K562 (cell line): ENCODE measurements at regions not wholly inside any gene's neighbourhood (a gene's known extent, or its start where the extent isn't known, plus 50 kb on each side); places are given as distances from the start of the nearest gene placed in this dataset.

Experiments
- ATAC-seq: fragments of 200-7000 bp; cut with Tn5 transposase; 3 replicates; pipeline ENCODE4 v1.9.1; 2020; ENCODE audit warnings: moderate library complexity
- BruUV-seq: library from RNA; stranded (reverse); fragments of 400-500 nt; replicated peaks from 2 replicates; lab custom pipeline; 2021; lab: Mats Ljungman, UMichigan
- CTCF ChIA-PET: fragments of 300-600 bp; formaldehyde crosslinking; extraction: SDS; loops from one replicate; lab custom pipeline; 2021; ENCODE audit warnings: low intra/inter-chr PET ratio; lab: Yijun Ruan, JAX
- POLR2A ChIA-PET: fragments of 300-600, 350-650 bp; sonication (Branson Sonifier 250); formaldehyde crosslinking; extraction: SDS; loops from one replicate; lab custom pipeline; 2021; ENCODE audit warnings: antibody characterized with exemption, inconsistent platforms; lab: Yijun Ruan, JAX
- DNase-seq, 4 experiments: peaks; one replicate each; pipeline versions ENCODE4 v3.0.0 to v3.0.0-alpha.2; 2011 to 2018; ENCODE audit warnings: low spot score in 3 of 4, mixed read lengths in 3 of 4; ENCODE audit errors: extremely low read depth in 1 of 4
- FAIRE-seq: peaks from 2 replicates; lab custom pipeline; 2011; peaks lifted over from hg19 to GRCh38; lab: Jason Lieb, UNC
- H2AFZ ChIP-seq: 2 replicates; pipeline ENCODE4 v1.6.0; 2011; ENCODE audit warnings: low read depth, low read length, control low read depth, inconsistent platforms
- H3K27ac ChIP-seq: fragments of 200-600 bp; 3 replicates; pipeline ENCODE4 v1.8.0; 2011; ENCODE audit warnings: low read depth, mild to moderate bottlenecking, control low read depth, inconsistent platforms, low read length, moderate library complexity, mixed read lengths; ENCODE audit errors: extremely low read depth
- H3K27me3 ChIP-seq, 2 experiments: fragments of 300-600 bp in 1 of 2; 2 replicates in 1 of 2; 3 replicates in 1 of 2; pipeline versions ENCODE4 v1.6.0 to v1.8.0; 2011; ENCODE audit warnings: inconsistent platforms in 2 of 2, low read length in 2 of 2, mild to moderate bottlenecking in 1 of 2, mixed read lengths in 1 of 2, moderate library complexity in 1 of 2; ENCODE audit not compliant: control insufficient read depth in 2 of 2, insufficient read depth in 2 of 2
- H3K36me3 ChIP-seq: fragments of 300-600 bp; 3 replicates; pipeline ENCODE4 v1.8.0; 2011; ENCODE audit warnings: mild to moderate bottlenecking, low read length, inconsistent platforms; ENCODE audit not compliant: control insufficient read depth, insufficient read depth
- H3K4me1 ChIP-seq, 2 experiments: fragments of 200-600 bp in 1 of 2; replicated peaks in 1 of 2; 2 replicates in 1 of 2; 3 replicates in 1 of 2; pipeline versions ENCODE4 v1.5.1 to v1.8.0; 2011; ENCODE audit warnings: inconsistent platforms in 2 of 2, low read length in 2 of 2, mild to moderate bottlenecking in 1 of 2, mixed read lengths in 1 of 2, moderate library complexity in 1 of 2; ENCODE audit not compliant: control insufficient read depth in 2 of 2, insufficient read depth in 2 of 2
- H3K4me2 ChIP-seq: 2 replicates; pipeline ENCODE4 v1.6.1; 2011; ENCODE audit warnings: low read length, control low read depth, inconsistent platforms, mixed read lengths; ENCODE audit not compliant: insufficient read depth
- H3K4me3 ChIP-seq: fragments of 200-600 bp; sonication (generic), shearing (Covaris generic); 2 replicates; pipeline ENCODE4 v1.5.1; 2016; ENCODE audit warnings: control low read depth, inconsistent platforms
- H3K79me2 ChIP-seq: fragments of 200-600 bp; 3 replicates; pipeline ENCODE4 v1.8.0; 2011; ENCODE audit warnings: low read length, inconsistent platforms; ENCODE audit not compliant: control insufficient read depth, insufficient read depth
- H3K9ac ChIP-seq, 2 experiments: 2 replicates each; pipeline versions ENCODE4 v1.6.0 to v1.6.1; 2011; ENCODE audit warnings: low read depth in 2 of 2, low read length in 2 of 2, control low read depth in 1 of 2, inconsistent platforms in 1 of 2, mild to moderate bottlenecking in 1 of 2, mixed read lengths in 1 of 2; ENCODE audit not compliant: insufficient read depth in 1 of 2
- H3K9me1 ChIP-seq: one replicate; pipeline ENCODE4 v1.6.0; 2011; ENCODE audit warnings: inconsistent platforms, mild to moderate bottlenecking, low read length, moderate library complexity; ENCODE audit not compliant: control insufficient read depth, insufficient read depth
- H3K9me3 ChIP-seq: replicated peaks from 2 replicates; pipeline ENCODE4 v1.5.1; 2011; ENCODE audit warnings: low read depth, low read length, inconsistent platforms; ENCODE audit not compliant: control insufficient read depth, insufficient read depth
- H4K20me1 ChIP-seq: replicated peaks from 2 replicates; pipeline ENCODE4 v1.6.1; 2011; ENCODE audit warnings: low read length, inconsistent platforms, mixed read lengths; ENCODE audit not compliant: control insufficient read depth, insufficient read depth
- CBFA2T3 ChIP-seq: fragments of 450-650 bp; IDR thresholded peaks from 2 replicates; pipeline ENCODE4 v1.6.1; 2017
- ESRRB ChIP-seq: fragments of 250-450 bp; sonication (Bioruptor Pico); IDR thresholded peaks from 2 replicates; pipeline ENCODE4 v1.5.0; 2020; ENCODE audit warnings: mild to moderate bottlenecking, moderate library complexity, borderline replicate concordance
- FOXA3 ChIP-seq, 2 experiments: fragments of 450-650 bp in 1 of 2; sonication (generic) in 1 of 2; formaldehyde crosslinking; IDR thresholded peaks in 1 of 2; conservative IDR thresholded peaks in 1 of 2; 2 replicates each; pipeline versions ENCODE4 v1.4.0 to v1.8.0; 2020 to 2022; ENCODE audit warnings: mild to moderate bottlenecking in 2 of 2, missing genetic modification reagents in 1 of 2
- HDGF ChIP-seq: fragments of 450-650 bp; IDR thresholded peaks from 2 replicates; pipeline ENCODE4 v1.6.1; 2016
- HLTF ChIP-seq: fragments of 450-650 bp; IDR thresholded peaks from 2 replicates; pipeline ENCODE4 v1.6.1; 2016
- MED1 ChIP-seq: sonication (generic); formaldehyde crosslinking; IDR thresholded peaks from 2 replicates; pipeline ENCODE4 v1.8.1; 2023; ENCODE audit warnings: missing genetic modification reagents, borderline replicate concordance
- MTF1 ChIP-seq: fragments of 250-450 bp; sonication (Bioruptor Pico); IDR thresholded peaks from 2 replicates; pipeline ENCODE4 v1.9.0; 2021; ENCODE audit warnings: moderate library complexity, mild to moderate bottlenecking, inconsistent platforms, borderline replicate concordance
- NEUROD1 ChIP-seq: fragments of 150-350 bp; IDR thresholded peaks from 2 replicates; pipeline ENCODE4 v1.6.1; 2014; ENCODE audit warnings: borderline replicate concordance, low read length, low read depth; ENCODE audit not compliant: partially characterized antibody
- NFYB ChIP-seq: IDR thresholded peaks from 2 replicates; pipeline ENCODE4 v1.6.1; 2011; ENCODE audit warnings: mild to moderate bottlenecking, moderate library complexity; ENCODE audit not compliant: insufficient read length; ENCODE audit errors: extremely low read depth
- PML ChIP-seq: IDR thresholded peaks from 2 replicates; pipeline ENCODE4 v1.6.1; 2012; ENCODE audit warnings: low read length, inconsistent platforms
- RB1 ChIP-seq: fragments of 450-650 bp; IDR thresholded peaks from 2 replicates; pipeline ENCODE4 v1.6.1; 2017; ENCODE audit warnings: low read depth, mild to moderate bottlenecking
- SP2 ChIP-seq: IDR thresholded peaks from 2 replicates; pipeline ENCODE4 v1.6.1; 2011; ENCODE audit warnings: mild to moderate bottlenecking, low read depth, low read length, moderate library complexity; ENCODE audit not compliant: poor library complexity, severe bottlenecking; ENCODE audit errors: extremely low read depth
- SREBF2 ChIP-seq: sonication (generic); formaldehyde crosslinking; IDR thresholded peaks from 2 replicates; pipeline ENCODE4 v1.4.0; 2020; ENCODE audit warnings: mild to moderate bottlenecking, missing genetic modification reagents
- TRIM28 ChIP-seq: fragments of 450-650 bp; IDR thresholded peaks from 2 replicates; pipeline ENCODE4 v1.6.1; 2017
- ZNF217 ChIP-seq: sonication (generic); formaldehyde crosslinking; IDR thresholded peaks from 2 replicates; pipeline ENCODE4 v1.8.0; 2022; ENCODE audit warnings: mild to moderate bottlenecking, missing genetic modification reagents
- ZNF76 ChIP-seq: fragments of 250-450 bp; sonication (Bioruptor Pico); IDR thresholded peaks from 2 replicates; pipeline ENCODE4 v1.4.0; 2020; ENCODE audit warnings: mild to moderate bottlenecking, moderate library complexity, borderline replicate concordance
- WGBS: fragments of 100-300 bp; shearing (Covaris generic); methylation state at CpG from one replicate; pipeline ENCODE4 v1.1.6; 2016; ENCODE audit warnings: low coverage, mixed read lengths; ENCODE audit not compliant: insufficient coverage; ENCODE audit errors: missing lambda C conversion rate; 5-methylcytosine and 5-hydroxymethylcytosine counted together
- in situ Hi-C: fragments of 300-500 bp; cut with MboI; formaldehyde crosslinking; loops from 4 replicates; pipeline ENCODE4 v1.15.0; 2018; ENCODE audit warnings: inconsistent platforms, mixed read lengths
- intact Hi-C: fragments of 100-400 bp; cut with micrococcal nuclease; formaldehyde crosslinking; loops from 2 replicates; pipeline ENCODE4 v1.14.2; 2022
- TF ChIP-seq, protein P1 (sequence below), 2 experiments: IDR thresholded peaks; 2 replicates each; pipeline ENCODE4 v1.6.1; 2012; ENCODE audit warnings: improper control_type of control experiment in 2 of 2, low read depth in 2 of 2, low read length in 2 of 2, borderline replicate concordance in 1 of 2
- TF ChIP-seq, protein P2 (sequence below): sonication (generic); formaldehyde crosslinking; IDR thresholded peaks from 2 replicates; pipeline ENCODE4 v1.8.1; 2023; ENCODE audit warnings: mild to moderate bottlenecking, missing genetic modification reagents

DNA sequence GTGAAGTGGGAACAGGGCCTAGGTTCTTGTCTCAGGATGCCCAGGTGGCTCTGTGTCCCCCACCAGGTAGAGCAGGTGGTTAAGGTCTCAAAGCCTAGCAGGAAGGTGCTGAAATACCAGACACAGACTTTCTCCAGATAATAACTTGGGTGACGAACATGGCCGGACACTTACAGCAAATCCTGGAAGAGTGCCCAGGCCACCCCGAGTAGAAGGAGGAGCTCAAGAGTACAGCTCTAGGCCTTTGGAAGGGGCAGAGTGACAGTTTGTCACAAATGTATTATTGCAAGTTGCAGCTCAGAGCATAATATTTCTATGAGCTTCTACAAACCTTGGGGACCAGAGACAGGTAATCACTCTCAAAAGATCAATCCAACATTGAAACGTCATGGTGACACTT lies 251.6 kb upstream of the SOX4 start:
- DNase-seq = no peak
- H3K36me3 ChIP-seq = no peaks in the 10 kb centered on the region
- intact Hi-C loops = no loop called here
- H3K9me3 ChIP-seq = no peaks in the 10 kb centered on the region
- no TSS peak for BruUV-seq
- H3K27me3 ChIP-seq = no peaks in the 10 kb centered on the region; a peak in 1 of 5 replicates
- in situ Hi-C loops = no loop called here
- TF ChIP-seq ZNF217 (CRISPR knock-in tag) (no peak), ESRRB (no peak), SP2 (no peak), HLTF (no peak), ZNF76 (CRISPR knock-in tag) (no peak), MTF1 (CRISPR knock-in tag) (no peak), FOXA3 (CRISPR knock-in tag; conservative IDR thresholded peaks at IDR 0.05 in 1 of 2, IDR thresholded peaks at IDR 0.05 in 1 of 2) (no peak), PML (no peak), MED1 (no peak), TRIM28 (no peak), CBFA2T3 (no peak), SREBF2 (CRISPR knock-in tag) (no peak), RB1 (no peak), HDGF (no peak), NFYB (no peak), NEUROD1 (no peak)
- TF ChIP-seq, protein P1, sequence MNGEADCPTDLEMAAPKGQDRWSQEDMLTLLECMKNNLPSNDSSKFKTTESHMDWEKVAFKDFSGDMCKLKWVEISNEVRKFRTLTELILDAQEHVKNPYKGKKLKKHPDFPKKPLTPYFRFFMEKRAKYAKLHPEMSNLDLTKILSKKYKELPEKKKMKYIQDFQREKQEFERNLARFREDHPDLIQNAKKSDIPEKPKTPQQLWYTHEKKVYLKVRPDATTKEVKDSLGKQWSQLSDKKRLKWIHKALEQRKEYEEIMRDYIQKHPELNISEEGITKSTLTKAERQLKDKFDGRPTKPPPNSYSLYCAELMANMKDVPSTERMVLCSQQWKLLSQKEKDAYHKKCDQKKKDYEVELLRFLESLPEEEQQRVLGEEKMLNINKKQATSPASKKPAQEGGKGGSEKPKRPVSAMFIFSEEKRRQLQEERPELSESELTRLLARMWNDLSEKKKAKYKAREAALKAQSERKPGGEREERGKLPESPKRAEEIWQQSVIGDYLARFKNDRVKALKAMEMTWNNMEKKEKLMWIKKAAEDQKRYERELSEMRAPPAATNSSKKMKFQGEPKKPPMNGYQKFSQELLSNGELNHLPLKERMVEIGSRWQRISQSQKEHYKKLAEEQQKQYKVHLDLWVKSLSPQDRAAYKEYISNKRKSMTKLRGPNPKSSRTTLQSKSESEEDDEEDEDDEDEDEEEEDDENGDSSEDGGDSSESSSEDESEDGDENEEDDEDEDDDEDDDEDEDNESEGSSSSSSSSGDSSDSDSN (IDR thresholded peaks at IDR 0.05; ENCODE audit: borderline replicate concordance in 1 of 2, low read depth in 2 of 2, low read length in 2 of 2) = no peak
- TF ChIP-seq, protein P2, sequence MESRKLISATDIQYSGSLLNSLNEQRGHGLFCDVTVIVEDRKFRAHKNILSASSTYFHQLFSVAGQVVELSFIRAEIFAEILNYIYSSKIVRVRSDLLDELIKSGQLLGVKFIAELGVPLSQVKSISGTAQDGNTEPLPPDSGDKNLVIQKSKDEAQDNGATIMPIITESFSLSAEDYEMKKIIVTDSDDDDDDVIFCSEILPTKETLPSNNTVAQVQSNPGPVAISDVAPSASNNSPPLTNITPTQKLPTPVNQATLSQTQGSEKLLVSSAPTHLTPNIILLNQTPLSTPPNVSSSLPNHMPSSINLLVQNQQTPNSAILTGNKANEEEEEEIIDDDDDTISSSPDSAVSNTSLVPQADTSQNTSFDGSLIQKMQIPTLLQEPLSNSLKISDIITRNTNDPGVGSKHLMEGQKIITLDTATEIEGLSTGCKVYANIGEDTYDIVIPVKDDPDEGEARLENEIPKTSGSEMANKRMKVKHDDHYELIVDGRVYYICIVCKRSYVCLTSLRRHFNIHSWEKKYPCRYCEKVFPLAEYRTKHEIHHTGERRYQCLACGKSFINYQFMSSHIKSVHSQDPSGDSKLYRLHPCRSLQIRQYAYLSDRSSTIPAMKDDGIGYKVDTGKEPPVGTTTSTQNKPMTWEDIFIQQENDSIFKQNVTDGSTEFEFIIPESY (CRISPR knock-in tag) = no peak
- TF ChIP-seq, all 486 proteins: peak for 0
- FAIRE-seq (no peak), ATAC-seq (no peak)
- H3K4me2 ChIP-seq = no peak overlapping the region
- H3K4me1 ChIP-seq = no peaks in the 10 kb centered on the region
- no peak overlapping the region for H3K27ac ChIP-seq
- H3K9ac ChIP-seq = no peak overlapping the region
- H3K79me2 ChIP-seq = no peaks in the 10 kb centered on the region
- no peak overlapping the region for H3K4me3 ChIP-seq
- CTCF ChIA-PET = no interaction called here
- H3K9me1 ChIP-seq = no peaks in the 10 kb centered on the region
- POLR2A ChIA-PET = interaction anchor here (1.9 kb wide), 1 partner anchor 10 kb away, joined by 6 read pairs; no protein-coding TSS in a partner anchor
- no peak overlapping the region for H2AFZ ChIP-seq
- no peaks in the 10 kb centered on the region for H4K20me1 ChIP-seq
- WGBS = 0% methylated on average over 4 of the region's 4 CpGs
